Hepatocyte (in vitro differentiated cells): ENCODE measurements at regions not wholly inside any gene's neighbourhood (a gene's known extent, or its start where the extent isn't known, plus 50 kb on each side); places are given as distances from the start of the nearest gene placed in this dataset.

ENCODE experiments used
- EZH2 ChIP-seq: fragments of 200-600 bp; sonication (generic); IDR thresholded peaks from 2 replicates; pipeline ENCODE4 v1.6.1; 2016; ENCODE audit warnings: antibody characterized with exemption, mild to moderate bottlenecking, borderline replicate concordance
- TF ChIP-seq, protein P1 (sequence below): fragments of 200-600 bp; sonication (generic); IDR thresholded peaks from 2 replicates; pipeline ENCODE4 v1.5.1; 2016; ENCODE audit warnings: antibody characterized with exemption, mild to moderate bottlenecking; ENCODE audit not compliant: poor library complexity

DNA sequence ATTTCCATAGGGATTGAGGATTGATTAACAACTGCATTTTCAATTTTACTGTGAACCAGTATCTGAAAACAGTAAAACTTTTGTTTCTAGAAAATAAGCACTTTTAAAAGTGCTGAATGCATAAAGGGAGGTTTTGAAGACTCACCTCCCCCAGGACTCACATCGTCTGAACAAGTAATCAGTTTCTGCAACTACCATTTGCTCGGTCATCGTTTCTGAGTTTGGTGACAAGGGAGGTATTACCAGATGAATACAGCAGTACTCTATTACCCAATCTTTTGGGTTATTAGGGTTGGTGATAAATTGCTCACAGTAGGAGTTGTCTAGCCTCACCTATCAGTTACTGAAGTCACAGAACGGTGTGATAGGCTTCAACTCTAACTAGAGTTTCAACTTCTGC, 234.5 kb upstream of the FN1 start:
- TF ChIP-seq, protein P1, sequence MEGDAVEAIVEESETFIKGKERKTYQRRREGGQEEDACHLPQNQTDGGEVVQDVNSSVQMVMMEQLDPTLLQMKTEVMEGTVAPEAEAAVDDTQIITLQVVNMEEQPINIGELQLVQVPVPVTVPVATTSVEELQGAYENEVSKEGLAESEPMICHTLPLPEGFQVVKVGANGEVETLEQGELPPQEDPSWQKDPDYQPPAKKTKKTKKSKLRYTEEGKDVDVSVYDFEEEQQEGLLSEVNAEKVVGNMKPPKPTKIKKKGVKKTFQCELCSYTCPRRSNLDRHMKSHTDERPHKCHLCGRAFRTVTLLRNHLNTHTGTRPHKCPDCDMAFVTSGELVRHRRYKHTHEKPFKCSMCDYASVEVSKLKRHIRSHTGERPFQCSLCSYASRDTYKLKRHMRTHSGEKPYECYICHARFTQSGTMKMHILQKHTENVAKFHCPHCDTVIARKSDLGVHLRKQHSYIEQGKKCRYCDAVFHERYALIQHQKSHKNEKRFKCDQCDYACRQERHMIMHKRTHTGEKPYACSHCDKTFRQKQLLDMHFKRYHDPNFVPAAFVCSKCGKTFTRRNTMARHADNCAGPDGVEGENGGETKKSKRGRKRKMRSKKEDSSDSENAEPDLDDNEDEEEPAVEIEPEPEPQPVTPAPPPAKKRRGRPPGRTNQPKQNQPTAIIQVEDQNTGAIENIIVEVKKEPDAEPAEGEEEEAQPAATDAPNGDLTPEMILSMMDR, result no peak
- TF ChIP-seq EZH2, result no peak
